Nephron (organoid): ENCODE measurements at regions not wholly inside any gene's neighbourhood (a gene's known extent, or its start where the extent isn't known, plus 50 kb on each side); places are given as distances from the start of the nearest gene placed in this dataset.
"Not testable (repeated sequence)": the region's sequence is repeated elsewhere in the genome, so short reads cannot be mapped to it uniquely, and the experiment has no call there.

ENCODE experiments used
- H3K27ac Mint-ChIP-seq, 3 experiments: 2 replicates each; pipeline ENCODE4 v1.8.0; 2020; ENCODE audit warnings: mixed read lengths in 3 of 3, mild to moderate bottlenecking in 2 of 3, moderate library complexity in 1 of 3
- H3K27me3 Mint-ChIP-seq: 2 replicates; pipeline ENCODE4 v1.8.0; 2021; ENCODE audit warnings: low read depth, mild to moderate bottlenecking, moderate library complexity, mixed read lengths
- H3K36me3 Mint-ChIP-seq: 2 replicates; pipeline ENCODE4 v1.8.0; 2020; ENCODE audit warnings: low read depth, mixed read lengths
- H3K4me1 Mint-ChIP-seq: 2 replicates; pipeline ENCODE4 v1.8.0; 2020; ENCODE audit warnings: mixed read lengths
- H3K4me3 Mint-ChIP-seq, 3 experiments: 2 replicates each; pipeline ENCODE4 v1.8.0; 2020; ENCODE audit warnings: mild to moderate bottlenecking in 3 of 3, mixed read lengths in 3 of 3, moderate library complexity in 2 of 3
- H3K9me3 Mint-ChIP-seq: 2 replicates; pipeline ENCODE4 v1.8.0; 2020; ENCODE audit warnings: mixed read lengths
- TF ChIP-seq, protein P1 (sequence below), 3 experiments: fragments of 200-600 bp; sonication (generic); IDR thresholded peaks; one replicate each; pipeline ENCODE4 v1.5.0; 2021; ENCODE audit warnings: antibody characterized with exemption in 3 of 3; ENCODE audit not compliant: unreplicated experiment in 3 of 3

DNA sequence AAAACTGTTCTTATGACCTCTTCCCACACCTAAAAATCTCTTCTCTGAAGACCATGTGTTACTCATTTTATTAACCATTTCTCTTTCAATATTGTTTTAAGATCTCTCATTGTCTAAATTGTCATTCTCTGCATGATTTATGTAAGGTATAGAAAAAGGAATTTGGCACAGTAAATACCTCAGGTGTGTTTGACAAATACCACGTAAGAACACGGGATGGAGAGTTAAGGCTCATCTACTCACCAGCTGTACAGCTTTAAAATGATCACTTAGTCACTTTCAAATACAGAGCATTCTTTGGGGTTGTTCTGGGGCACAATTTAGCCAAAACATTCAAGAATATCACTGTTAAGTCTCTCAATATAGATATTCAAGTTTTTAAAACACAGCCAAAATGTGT, 627.1 kb downstream of the MCTP2 start:
- TF ChIP-seq, protein P1, sequence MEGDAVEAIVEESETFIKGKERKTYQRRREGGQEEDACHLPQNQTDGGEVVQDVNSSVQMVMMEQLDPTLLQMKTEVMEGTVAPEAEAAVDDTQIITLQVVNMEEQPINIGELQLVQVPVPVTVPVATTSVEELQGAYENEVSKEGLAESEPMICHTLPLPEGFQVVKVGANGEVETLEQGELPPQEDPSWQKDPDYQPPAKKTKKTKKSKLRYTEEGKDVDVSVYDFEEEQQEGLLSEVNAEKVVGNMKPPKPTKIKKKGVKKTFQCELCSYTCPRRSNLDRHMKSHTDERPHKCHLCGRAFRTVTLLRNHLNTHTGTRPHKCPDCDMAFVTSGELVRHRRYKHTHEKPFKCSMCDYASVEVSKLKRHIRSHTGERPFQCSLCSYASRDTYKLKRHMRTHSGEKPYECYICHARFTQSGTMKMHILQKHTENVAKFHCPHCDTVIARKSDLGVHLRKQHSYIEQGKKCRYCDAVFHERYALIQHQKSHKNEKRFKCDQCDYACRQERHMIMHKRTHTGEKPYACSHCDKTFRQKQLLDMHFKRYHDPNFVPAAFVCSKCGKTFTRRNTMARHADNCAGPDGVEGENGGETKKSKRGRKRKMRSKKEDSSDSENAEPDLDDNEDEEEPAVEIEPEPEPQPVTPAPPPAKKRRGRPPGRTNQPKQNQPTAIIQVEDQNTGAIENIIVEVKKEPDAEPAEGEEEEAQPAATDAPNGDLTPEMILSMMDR (IDR thresholded peaks at IDR 0.05; ENCODE audit: unreplicated experiment in 3 of 3) = no peak
- Mint-ChIP-seq H3K4me1 (no peaks in the 10 kb centered on the region), H3K36me3 (peaks cover 4% of the 10 kb centered on the region), H3K27me3 (peaks cover 3% of the 10 kb centered on the region), H3K9me3 (peaks cover 10% of the 10 kb centered on the region), H3K27ac (no peak overlapping the region), H3K4me3 (no peak overlapping the region)

DNA sequence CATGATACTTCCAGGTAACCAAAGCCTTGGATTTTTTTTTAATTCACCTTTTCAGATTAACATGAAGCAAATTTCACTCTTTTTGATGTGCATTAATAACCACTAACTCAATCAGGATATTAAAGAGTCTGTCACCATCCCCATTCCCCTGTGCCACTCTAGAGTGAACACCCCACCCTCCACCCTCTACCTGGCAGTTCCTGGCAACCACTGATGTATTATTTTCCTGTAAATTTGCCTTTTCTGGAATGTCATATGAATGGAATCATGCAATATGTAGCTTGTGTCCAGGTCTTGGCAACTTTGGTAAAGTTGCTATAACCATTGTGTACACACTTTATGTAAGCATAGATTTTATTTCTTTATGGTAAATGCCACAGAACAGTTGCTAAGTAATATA, 627.6 kb downstream of the MCTP2 start:
- H3K9me3 Mint-ChIP-seq = peaks cover 14% of the 10 kb centered on the region
- TF ChIP-seq, protein P1 (IDR thresholded peaks at IDR 0.05; ENCODE audit: unreplicated experiment in 3 of 3) = no peak
- peaks cover under 1% of the 10 kb centered on the region for H3K27me3 Mint-ChIP-seq
- H3K4me3 Mint-ChIP-seq = no peak overlapping the region
- no peak overlapping the region for H3K27ac Mint-ChIP-seq
- H3K4me1 Mint-ChIP-seq = no peaks in the 10 kb centered on the region
- H3K36me3 Mint-ChIP-seq = peaks cover 4% of the 10 kb centered on the region

DNA sequence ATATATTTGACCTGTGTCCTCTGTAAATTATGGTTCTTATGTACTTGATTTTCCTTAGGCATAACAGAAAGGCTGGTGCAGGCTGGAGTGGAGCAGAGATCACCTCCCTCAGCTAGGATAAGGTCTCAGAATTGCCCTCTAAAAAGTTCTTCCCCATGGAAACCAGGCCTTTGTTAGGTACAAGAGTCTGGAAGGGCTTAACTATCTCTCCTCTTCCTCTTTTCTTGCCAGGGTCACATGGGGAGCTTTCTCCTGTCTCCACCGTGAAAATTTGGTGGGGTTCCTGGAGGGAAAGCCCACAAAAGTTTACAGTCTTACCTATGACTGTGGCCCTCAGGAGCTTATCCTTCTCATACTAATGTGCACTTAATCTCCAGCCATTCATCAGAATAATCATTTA, 633.2 kb downstream of the MCTP2 start:
- Mint-ChIP-seq H3K4me3 (no peak overlapping the region), H3K36me3 (peaks cover 4% of the 10 kb centered on the region), H3K27me3 (no peaks in the 10 kb centered on the region), H3K4me1 (no peaks in the 10 kb centered on the region), H3K9me3 (peaks cover 29% of the 10 kb centered on the region), H3K27ac (no peak overlapping the region)
- TF ChIP-seq, protein P1 (IDR thresholded peaks at IDR 0.05; ENCODE audit: unreplicated experiment in 3 of 3) = no peak

DNA sequence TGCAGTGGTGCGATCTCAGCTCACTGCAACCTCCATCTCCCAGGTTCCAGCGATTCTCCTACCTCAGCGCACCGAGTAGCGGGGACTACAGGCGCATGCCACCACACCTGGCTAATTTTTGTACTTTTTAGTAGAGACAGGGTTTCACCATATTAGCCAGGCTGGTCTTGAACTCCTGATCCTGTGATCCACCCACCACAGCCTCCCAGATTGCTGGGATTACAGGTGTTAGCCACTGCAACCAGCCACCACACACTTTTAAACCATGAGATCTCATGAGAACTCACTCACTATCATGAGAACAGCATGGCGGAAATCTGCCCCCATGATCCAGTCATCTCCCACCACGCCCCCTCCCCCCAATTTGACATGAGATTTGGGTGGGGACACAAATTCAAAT, 636.9 kb downstream of the MCTP2 start:
- H3K4me1 Mint-ChIP-seq, H3K36me3 Mint-ChIP-seq, H3K27me3 Mint-ChIP-seq, H3K4me3 Mint-ChIP-seq, H3K27ac Mint-ChIP-seq: not testable (repeated sequence)
- peaks cover 20% of the 10 kb centered on the region for H3K9me3 Mint-ChIP-seq

DNA sequence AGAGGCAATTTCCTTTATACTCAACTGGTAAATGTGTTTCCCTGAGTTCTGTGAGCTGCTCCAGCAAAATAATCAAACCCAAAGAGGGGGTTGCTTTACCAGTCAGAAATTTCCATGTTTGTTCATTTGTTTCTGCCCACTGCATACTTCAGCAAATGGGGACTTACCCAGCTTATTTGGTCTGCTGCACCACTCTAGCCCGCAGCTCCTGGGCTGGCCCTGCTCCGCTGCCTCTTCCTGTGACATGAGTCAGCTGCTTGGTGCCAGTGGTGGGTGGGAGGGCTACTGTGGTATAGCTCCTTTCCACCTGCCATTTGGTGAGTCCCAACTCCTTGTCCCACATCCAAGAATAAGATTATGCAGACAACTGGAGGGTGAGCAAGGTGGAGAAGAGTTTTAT, 644.2 kb downstream of the MCTP2 start:
- Mint-ChIP-seq H3K36me3 (no peaks in the 10 kb centered on the region), H3K27ac (no peak overlapping the region), H3K9me3 (peaks cover 9% of the 10 kb centered on the region), H3K4me3 (no peak overlapping the region), H3K27me3 (no peaks in the 10 kb centered on the region), H3K4me1 (no peaks in the 10 kb centered on the region)
- TF ChIP-seq, protein P1 (IDR thresholded peaks at IDR 0.05; ENCODE audit: unreplicated experiment in 3 of 3) = no peak

DNA sequence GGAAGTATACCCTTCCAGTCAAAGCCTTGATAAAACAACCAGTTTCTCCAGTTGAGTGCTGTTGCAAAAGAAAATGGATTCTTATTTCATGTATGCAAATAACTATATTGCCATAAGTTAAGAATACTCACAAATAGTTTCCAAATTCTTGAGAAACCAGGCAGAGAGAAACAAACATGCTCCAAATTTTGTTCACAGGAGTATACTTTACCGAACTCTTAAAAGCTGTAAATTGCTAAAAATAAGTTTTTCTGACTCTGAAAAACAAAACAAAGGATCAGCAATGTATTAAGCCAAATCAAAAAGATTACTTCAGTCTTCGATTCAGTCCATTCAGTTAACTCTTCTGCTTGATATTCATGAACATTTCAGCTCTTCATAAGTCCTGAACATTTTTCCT, 646.5 kb downstream of the MCTP2 start:
- peaks cover 16% of the 10 kb centered on the region for H3K9me3 Mint-ChIP-seq
- H3K4me3 Mint-ChIP-seq = no peak overlapping the region

More for the DNA sequence above, 646.5 kb downstream of the MCTP2 start:
- Mint-ChIP-seq H3K27me3 (no peaks in the 10 kb centered on the region), H3K4me1 (no peaks in the 10 kb centered on the region), H3K27ac (no peak overlapping the region), H3K36me3 (no peaks in the 10 kb centered on the region)
- TF ChIP-seq, protein P1 (IDR thresholded peaks at IDR 0.05; ENCODE audit: unreplicated experiment in 3 of 3) = no peak
